ENCODE measurements at regions not wholly inside any gene's neighbourhood (a gene's known extent, or its start where the extent isn't known, plus 50 kb on each side); places are given as distances from the start of the nearest gene placed in this dataset.

GRCh38 chr3:165355316-165355715, 159.1 kb upstream of the SLITRK3 start:
- H3K27ac ChIP-seq: no peak overlapping the region
- TF ChIP-seq CTCF (conservative IDR thresholded peaks at IDR 0.05) (no peak), ZFX (IDR thresholded peaks at IDR 0.05) (no peak)

- H3K27ac ChIP-seq: no peak overlapping the region
- TF ChIP-seq CTCF (conservative IDR thresholded peaks at IDR 0.05) (no peak), ZFX (IDR thresholded peaks at IDR 0.05) (no peak)
Measured at GRCh38 chr3:165347526-165347925, 151.3 kb upstream of the SLITRK3 start.

- no peak overlapping the region for H3K27ac ChIP-seq
- TF ChIP-seq ZFX (IDR thresholded peaks at IDR 0.05): no peak
- TF ChIP-seq CTCF (conservative IDR thresholded peaks at IDR 0.05): peak; percentile 21; the same call in 1 of the 2 replicates
Measured at GRCh38 chr3:165346503-165346902, 150.3 kb upstream of the SLITRK3 start.

GRCh38 chr3:165343185-165343584, 147.0 kb upstream of the SLITRK3 start:
- no peak for TF ChIP-seq CTCF (conservative IDR thresholded peaks at IDR 0.05)
- no peak for TF ChIP-seq ZFX (IDR thresholded peaks at IDR 0.05)
- H3K27ac ChIP-seq: no peak overlapping the region

GRCh38 chr3:165339753-165340152, 143.6 kb upstream of the SLITRK3 start:
- no peak overlapping the region for H3K27ac ChIP-seq
- TF ChIP-seq ZFX (IDR thresholded peaks at IDR 0.05): no peak
- TF ChIP-seq CTCF (conservative IDR thresholded peaks at IDR 0.05): peak; percentile 87

GRCh38 chr3:165336786-165337185, 140.6 kb upstream of the SLITRK3 start:
- H3K27ac ChIP-seq: no peak overlapping the region
- TF ChIP-seq ZFX (IDR thresholded peaks at IDR 0.05): no peak
- no peak for TF ChIP-seq CTCF (conservative IDR thresholded peaks at IDR 0.05)
